ENCODE measurements at regions not wholly inside any gene's neighbourhood (a gene's known extent, or its start where the extent isn't known, plus 50 kb on each side); places are given as distances from the start of the nearest gene placed in this dataset.

DNA sequence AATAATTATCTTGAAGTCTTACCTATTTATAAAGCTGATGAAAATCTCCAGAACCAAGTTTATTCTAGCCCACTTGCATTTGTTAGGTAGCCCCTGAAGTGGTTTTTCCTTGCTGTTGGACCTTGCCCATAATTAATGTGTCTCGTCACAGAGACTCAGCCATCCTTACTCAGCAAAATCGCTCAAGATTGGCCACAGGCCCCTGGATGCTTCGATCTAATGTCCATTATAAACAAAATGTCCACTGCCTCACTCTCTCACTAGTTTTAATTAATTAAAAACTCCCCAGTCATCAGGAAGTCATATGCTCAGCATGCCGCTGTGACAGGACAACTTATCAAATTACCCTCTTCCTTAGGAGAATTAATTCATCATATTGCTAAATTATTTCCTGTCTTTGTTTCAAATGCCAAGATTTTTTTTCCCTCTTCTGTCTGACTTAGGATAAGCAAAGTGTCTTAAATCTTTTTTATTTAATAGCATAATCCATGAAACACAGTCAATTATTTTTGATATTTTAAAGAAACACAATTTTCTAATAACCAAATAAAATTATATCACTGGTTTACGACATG, 126.8 kb upstream of the PCLO start:
- TF ChIP-seq, protein P1, sequence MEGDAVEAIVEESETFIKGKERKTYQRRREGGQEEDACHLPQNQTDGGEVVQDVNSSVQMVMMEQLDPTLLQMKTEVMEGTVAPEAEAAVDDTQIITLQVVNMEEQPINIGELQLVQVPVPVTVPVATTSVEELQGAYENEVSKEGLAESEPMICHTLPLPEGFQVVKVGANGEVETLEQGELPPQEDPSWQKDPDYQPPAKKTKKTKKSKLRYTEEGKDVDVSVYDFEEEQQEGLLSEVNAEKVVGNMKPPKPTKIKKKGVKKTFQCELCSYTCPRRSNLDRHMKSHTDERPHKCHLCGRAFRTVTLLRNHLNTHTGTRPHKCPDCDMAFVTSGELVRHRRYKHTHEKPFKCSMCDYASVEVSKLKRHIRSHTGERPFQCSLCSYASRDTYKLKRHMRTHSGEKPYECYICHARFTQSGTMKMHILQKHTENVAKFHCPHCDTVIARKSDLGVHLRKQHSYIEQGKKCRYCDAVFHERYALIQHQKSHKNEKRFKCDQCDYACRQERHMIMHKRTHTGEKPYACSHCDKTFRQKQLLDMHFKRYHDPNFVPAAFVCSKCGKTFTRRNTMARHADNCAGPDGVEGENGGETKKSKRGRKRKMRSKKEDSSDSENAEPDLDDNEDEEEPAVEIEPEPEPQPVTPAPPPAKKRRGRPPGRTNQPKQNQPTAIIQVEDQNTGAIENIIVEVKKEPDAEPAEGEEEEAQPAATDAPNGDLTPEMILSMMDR (IDR thresholded peaks at IDR 0.05): no peak
- TF ChIP-seq POLR2A (IDR thresholded peaks at IDR 0.05): no peak

Data from lower leg skin (tissue), 3 donors.